Activated naive CD4-positive, alpha-beta T cell (primary cell): ENCODE measurements at regions not wholly inside any gene's neighbourhood (a gene's known extent, or its start where the extent isn't known, plus 50 kb on each side); places are given as distances from the start of the nearest gene placed in this dataset.
"Not testable (repeated sequence)": the region's sequence is repeated elsewhere in the genome, so short reads cannot be mapped to it uniquely, and the experiment has no call there.

Source experiments
- DNase-seq, 4 experiments: peaks; one replicate each; lab custom pipeline; 2025; lab: John Stamatoyannopoulos, UW

- DNase-seq, result no peak
These were observed 531.6 kb downstream of the PTPRU start for GRCh38 chr1:29767769-29768425.

- no peak for DNase-seq
These were observed 530.9 kb downstream of the PTPRU start for GRCh38 chr1:29767088-29767685.

- no peak for DNase-seq
These were observed 526.3 kb downstream of the PTPRU start for GRCh38 chr1:29762635-29763034.

GRCh38 chr1:29761159-29761928 is 525.0 kb downstream of the PTPRU start:
- no peak for DNase-seq

GRCh38 chr1:29760067-29760564 is 523.8 kb downstream of the PTPRU start:
- no peak for DNase-seq

DNA sequence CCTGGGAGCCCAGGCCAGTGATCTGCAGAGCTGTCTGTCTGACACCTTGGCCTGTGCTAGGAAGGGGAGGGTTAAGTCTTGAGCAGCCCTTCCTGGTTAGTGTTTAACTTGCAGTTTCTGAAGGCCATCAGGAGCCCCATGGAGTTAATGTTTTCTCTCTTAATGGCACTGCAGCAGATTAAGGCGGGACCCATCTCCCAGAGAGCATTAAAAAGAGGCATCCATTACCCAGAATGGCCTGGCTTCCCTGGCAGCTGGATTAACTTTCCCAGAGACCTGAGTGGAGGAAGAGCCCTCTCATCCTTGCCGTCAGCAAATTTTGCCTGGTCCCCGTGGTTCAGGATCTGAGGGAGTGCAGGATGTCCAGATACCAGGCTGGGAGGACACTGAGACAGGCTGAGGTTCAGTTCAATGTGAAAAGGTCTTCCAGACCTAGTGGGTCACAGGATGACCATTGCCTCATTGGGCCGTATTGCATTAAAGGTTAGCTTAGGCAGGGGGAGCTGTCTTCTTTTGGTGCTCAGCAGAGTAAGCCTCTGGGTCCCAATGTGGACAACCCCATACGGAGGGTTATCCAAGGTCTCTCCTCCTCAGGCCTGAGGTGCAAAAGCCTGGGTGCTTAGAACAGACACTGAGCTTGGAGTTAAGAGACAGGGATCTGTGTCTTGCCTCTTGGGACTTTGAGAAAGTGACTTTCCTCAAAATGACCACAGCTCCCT is 522.6 kb downstream of the PTPRU start:
- no peak for DNase-seq

GRCh38 chr1:29757866-29758780 is 521.8 kb downstream of the PTPRU start:
- DNase-seq, result no peak

GRCh38 chr1:29756901-29757725 is 520.8 kb downstream of the PTPRU start:
- DNase-seq, result no peak

DNA sequence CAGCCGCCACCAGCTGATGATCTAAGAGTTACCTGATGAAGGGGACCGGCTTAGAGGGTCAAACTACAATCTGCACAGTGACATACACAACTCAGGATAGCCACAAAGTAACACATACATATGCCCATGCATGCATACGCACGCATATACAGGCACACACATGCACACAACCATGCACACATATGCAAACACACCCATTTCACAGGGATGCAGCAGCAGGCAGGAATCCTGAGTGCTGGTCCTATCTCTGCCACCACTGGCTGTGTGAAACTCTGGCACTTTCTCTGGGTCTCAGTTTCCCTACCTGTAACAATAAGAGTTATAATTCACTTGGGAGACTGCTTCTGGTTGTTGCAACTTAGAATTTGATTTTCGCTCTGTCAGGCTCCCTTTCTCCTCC is 520.2 kb downstream of the PTPRU start:
- no peak for DNase-seq

GRCh38 chr1:29756085-29756484 is 519.8 kb downstream of the PTPRU start:
- no peak for DNase-seq

DNA sequence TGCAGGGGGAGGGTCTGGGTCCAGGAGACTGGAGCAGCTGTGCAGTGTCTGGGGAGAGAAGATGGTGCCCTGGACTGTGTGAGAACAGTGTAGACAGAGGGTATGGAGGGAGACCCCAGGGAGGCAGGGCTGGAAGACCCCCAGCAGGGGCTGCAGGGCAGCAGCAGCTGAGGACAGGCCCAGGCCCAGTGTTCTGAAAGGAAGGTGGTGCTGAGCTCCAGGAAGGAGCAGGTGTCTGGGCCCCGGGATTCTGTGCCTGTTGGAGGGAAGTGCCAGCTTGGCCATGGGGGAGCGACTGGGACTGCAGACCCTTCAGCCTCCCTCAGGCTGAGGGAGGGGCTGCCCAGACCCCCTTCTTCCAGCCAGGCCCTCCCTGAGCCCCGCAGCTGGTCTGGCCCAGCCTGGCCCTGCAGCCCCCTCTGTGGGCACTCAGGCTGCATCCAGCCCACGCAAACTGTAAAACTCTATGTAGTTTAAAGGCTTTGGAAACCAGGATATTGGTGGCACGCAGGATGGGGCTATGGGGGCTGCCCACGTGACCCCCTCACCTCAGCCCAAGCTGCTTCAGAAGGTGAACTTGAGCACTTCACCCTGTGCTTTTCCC is 519.2 kb downstream of the PTPRU start:
- not testable (repeated sequence) for DNase-seq

GRCh38 chr1:29754573-29755375 is 518.5 kb downstream of the PTPRU start:
- DNase-seq, result no peak

DNA sequence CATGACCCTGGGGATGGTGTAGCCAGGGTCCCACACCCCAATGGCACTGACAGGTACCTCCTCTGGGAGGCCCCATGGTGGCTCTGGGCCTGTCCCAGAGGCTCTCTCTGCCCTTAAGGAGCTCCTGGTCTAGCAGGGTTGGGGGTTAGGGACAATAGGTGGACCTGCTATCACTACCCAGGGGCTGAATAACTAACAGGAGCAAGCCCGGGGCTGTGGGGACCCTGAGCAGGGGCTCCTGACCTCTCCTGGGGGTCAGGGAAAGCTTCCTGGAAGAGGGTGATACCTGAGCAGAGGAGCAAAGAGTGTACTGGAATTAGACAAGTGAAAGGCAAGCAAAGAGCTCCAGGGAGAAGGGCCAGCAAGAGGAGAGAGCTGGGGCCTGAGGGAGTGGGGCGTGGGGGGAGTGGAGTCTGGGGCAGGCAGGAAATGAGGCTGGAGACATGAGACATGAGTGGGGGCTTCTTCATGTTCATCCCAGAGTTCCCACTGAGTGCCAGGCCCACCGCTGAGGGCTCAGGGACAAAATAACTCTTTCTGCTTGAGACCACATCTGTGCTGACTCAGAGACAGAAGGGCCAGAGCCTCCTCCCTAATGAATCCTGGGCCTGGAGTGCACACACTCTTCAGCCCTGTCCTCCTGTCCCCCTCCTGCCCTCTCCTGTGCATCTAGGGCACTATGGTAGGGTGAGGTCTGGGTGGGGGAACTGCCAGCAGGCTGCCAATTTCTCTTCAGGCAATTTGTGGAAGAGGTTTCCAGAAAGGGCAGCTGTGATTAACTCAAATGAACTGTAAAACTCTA is 517.6 kb downstream of the PTPRU start:
- DNase-seq, result no peak

GRCh38 chr1:29753244-29753643 is 516.9 kb downstream of the PTPRU start:
- DNase-seq, result no peak

GRCh38 chr1:29752141-29752540 is 515.8 kb downstream of the PTPRU start:
- DNase-seq, result no peak

DNA sequence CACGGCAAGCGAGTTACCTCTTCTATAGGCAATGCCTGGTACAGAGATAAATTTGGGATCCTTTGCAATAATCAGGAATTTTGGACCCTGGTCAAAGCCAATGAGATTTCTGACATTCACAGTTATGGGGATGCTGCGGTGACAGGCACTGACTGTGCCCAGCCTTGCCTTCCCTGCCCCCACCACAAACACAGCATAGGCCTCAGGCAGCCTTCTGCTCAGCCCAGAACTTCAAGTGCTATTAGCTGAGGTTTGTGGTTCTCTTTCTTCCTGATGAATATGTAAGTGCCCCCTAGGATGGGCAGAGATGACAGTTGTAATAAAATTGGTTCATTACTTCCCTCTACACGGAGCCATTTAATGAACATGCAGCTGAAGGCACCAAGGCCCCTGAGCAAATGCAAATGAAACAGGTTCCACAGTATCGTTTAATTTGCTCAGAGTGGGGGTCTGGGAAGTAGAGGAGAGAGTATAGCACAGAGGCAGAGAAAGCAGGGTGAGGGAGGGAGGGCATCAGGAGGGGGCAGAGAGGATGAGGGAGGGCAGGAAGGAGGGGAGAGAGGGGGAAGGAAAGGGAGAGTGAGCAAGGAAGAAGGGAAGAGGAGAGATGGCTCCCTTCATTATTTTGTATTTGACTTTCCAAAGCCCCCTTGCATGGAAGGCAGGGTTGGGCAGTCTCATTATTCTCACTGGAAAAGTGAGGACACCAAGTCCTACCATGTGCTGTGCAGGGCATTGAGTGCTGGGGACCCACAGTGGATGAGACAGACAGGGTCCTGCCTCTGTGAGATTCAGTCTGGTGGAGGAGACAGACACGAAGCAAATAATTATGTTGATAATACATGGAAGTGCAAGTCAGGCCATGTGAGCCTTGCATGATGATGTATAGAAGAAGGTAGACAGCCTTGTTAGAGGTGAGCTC is 513.0 kb downstream of the PTPRU start:
- no peak for DNase-seq

DNA sequence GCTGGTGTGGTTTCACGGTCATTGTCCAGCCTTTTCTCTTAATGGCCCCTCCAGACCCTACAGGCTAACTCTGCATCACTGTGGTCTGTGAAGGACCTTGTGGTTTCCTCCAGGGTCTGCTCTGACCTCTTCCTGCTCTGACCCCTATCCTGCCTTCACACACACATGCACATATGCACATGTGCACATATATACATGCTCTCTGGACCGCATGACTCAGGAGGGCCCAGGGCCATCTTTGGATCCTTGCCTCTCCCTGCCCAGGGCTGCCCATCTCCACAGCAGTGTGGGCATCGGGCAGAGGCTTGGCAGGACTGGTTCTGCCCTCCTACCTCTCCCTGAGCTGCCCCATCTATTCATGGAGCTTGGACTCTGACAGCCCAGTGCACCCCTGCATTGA is 510.9 kb downstream of the PTPRU start:
- DNase-seq, result no peak
